ENCODE measurements at regions not wholly inside any gene's neighbourhood (a gene's known extent, or its start where the extent isn't known, plus 50 kb on each side); places are given as distances from the start of the nearest gene placed in this dataset.
A peak's percentile ranks its signal among the peaks of the same experiment; 100 is the strongest.

- no peaks in the 10 kb centered on the region for H3K27me3 ChIP-seq (replicated peaks; ENCODE audit: insufficient read depth)
- peak; percentile 53 for DNase-seq (ENCODE audit: low spot score)
- WGBS = 35% methylated on average over 7 of the region's 7 CpGs
These were observed 83.5 kb upstream of the SPTLC3 start for GRCh38 chr20:12925210-12925755.

DNA sequence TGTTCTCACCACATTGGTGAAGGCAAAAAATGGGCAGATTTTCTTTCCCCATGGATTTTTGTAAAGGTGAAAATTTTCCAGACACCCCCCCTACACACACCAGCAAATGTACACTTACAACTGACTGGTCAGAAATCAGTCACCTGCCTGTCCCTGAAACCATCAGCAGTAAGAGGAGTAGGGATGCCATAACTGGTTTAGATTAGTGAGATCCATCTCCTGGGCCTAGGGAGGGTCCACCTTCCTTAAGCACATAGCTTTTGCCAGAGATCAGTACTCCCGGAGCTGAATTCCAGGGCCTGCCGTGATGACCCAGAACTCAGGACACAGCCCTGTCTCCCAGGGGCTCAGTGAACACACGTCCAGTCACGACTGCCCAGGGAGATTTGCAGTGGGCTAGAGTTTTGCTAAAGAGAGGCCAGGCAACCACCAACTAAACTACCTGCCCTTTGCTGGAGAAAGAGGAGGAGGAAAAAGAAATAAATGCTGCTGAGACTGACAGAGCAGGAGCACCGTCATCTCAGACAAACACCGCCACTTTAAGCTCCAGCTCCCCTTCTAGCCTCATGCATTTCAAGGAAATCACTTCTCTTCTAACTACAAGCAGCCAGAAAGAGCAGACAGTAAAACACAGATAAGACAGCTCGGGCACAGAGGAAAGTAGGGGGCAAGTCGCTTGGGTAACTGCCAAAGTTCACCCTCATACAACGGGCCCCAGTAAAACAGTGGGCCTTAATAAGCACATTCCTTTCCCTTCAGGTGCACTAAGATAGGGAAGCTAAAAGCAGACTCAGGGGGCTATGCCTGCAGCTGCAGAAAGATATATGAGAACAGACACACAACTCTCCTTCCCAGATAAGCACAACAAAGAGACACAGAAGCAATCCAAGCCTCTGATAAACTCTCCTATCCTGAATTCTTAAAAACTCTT is 82.6 kb upstream of the SPTLC3 start:
- peaks cover 8% of the 10 kb centered on the region for H3K4me1 ChIP-seq (replicated peaks)
- H3K27ac ChIP-seq = peak overlapping the region in 1 of 2 donors; percentile 3
- TF ChIP-seq POLR2A (IDR thresholded peaks at IDR 0.05) (no peak), POLR2AphosphoS5 (IDR thresholded peaks at IDR 0.05) (no peak)
- TF ChIP-seq, protein P1, sequence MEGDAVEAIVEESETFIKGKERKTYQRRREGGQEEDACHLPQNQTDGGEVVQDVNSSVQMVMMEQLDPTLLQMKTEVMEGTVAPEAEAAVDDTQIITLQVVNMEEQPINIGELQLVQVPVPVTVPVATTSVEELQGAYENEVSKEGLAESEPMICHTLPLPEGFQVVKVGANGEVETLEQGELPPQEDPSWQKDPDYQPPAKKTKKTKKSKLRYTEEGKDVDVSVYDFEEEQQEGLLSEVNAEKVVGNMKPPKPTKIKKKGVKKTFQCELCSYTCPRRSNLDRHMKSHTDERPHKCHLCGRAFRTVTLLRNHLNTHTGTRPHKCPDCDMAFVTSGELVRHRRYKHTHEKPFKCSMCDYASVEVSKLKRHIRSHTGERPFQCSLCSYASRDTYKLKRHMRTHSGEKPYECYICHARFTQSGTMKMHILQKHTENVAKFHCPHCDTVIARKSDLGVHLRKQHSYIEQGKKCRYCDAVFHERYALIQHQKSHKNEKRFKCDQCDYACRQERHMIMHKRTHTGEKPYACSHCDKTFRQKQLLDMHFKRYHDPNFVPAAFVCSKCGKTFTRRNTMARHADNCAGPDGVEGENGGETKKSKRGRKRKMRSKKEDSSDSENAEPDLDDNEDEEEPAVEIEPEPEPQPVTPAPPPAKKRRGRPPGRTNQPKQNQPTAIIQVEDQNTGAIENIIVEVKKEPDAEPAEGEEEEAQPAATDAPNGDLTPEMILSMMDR (IDR thresholded peaks at IDR 0.05) = no peak
- no peaks in the 10 kb centered on the region for H3K27me3 ChIP-seq (replicated peaks; ENCODE audit: insufficient read depth)
- intact Hi-C loops (cut with DNase I) = loop anchor here (5.0 kb wide), 1 partner anchor 181 kb away; no protein-coding TSS in a partner anchor
- no peaks in the 10 kb centered on the region for H3K9me3 ChIP-seq
- 52% methylated on average over 9 of the region's 9 CpGs for WGBS
- no peak overlapping the region for H3K4me3 ChIP-seq
- no peaks in the 10 kb centered on the region for H3K36me3 ChIP-seq
- DNase-seq (ENCODE audit: low spot score) = no peak

More at GRCh38 chr20:12925210-12925755, 83.5 kb upstream of the SPTLC3 start:
- intact Hi-C loops (cut with DNase I) = loop anchor here (5.0 kb wide), 1 partner anchor 182 kb away; no protein-coding TSS in a partner anchor
- H3K4me3 ChIP-seq = no peak overlapping the region
- H3K27ac ChIP-seq = no peak overlapping the region
- TF ChIP-seq, protein P1 (IDR thresholded peaks at IDR 0.05) = peak; percentile 45 to 92 (median 86)
- TF ChIP-seq POLR2AphosphoS5 (IDR thresholded peaks at IDR 0.05) (peak; percentile 66), POLR2A (IDR thresholded peaks at IDR 0.05) (no peak)
- H3K9me3 ChIP-seq = no peaks in the 10 kb centered on the region
- peaks cover 8% of the 10 kb centered on the region for H3K4me1 ChIP-seq (replicated peaks)
- H3K36me3 ChIP-seq = no peaks in the 10 kb centered on the region

DNA sequence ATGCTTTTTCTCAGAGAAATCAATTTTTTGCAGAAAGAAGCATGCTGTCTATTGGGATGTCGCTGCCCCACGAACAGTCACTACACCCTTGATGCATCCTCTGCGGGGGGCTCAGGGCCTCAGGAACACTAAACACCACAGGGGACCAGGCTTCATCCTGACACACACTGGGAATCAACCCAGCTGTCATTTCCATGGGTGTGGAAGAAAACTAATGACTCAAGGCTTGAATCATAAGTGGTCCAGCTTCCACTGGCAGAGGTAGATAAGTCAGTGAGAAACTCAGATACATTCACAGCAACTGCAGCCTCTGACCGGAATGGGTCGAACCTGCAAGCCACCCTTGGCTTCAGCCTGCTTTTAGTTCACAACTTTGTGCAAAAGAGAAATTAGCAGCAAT is 81.3 kb upstream of the SPTLC3 start:
- no peak overlapping the region for H3K27ac ChIP-seq
- TF ChIP-seq, protein P1 (IDR thresholded peaks at IDR 0.05) = no peak
- TF ChIP-seq POLR2AphosphoS5 (IDR thresholded peaks at IDR 0.05) = no peak
- TF ChIP-seq POLR2A (IDR thresholded peaks at IDR 0.05) = no peak
- H3K4me3 ChIP-seq = no peak overlapping the region
- intact Hi-C loops (cut with DNase I) = loop anchor here (5.0 kb wide), 1 partner anchor 180 kb away; no protein-coding TSS in a partner anchor
- DNase-seq (ENCODE audit: low spot score) = no peak
- peaks cover 8% of the 10 kb centered on the region for H3K4me1 ChIP-seq (replicated peaks)
- H3K36me3 ChIP-seq = no peaks in the 10 kb centered on the region
- H3K9me3 ChIP-seq = no peaks in the 10 kb centered on the region
- H3K27me3 ChIP-seq (replicated peaks; ENCODE audit: insufficient read depth) = no peaks in the 10 kb centered on the region
- 95% methylated on average over 5 of the region's 5 CpGs for WGBS

GRCh38 chr20:12928358-12928754 is 80.4 kb upstream of the SPTLC3 start:
- Histone ChIP-seq H3K4me3 (no peak overlapping the region), H3K27me3 (replicated peaks; ENCODE audit: insufficient read depth) (no peaks in the 10 kb centered on the region), H3K9me3 (no peaks in the 10 kb centered on the region), H3K27ac (no peak overlapping the region), H3K4me1 (replicated peaks) (peaks cover 8% of the 10 kb centered on the region), H3K36me3 (no peaks in the 10 kb centered on the region)
- no peak for TF ChIP-seq POLR2AphosphoS5 (IDR thresholded peaks at IDR 0.05)
- TF ChIP-seq, protein P1 (IDR thresholded peaks at IDR 0.05) = no peak
- WGBS = 78% methylated on average over 1 of the region's 1 CpG
- intact Hi-C loops (cut with DNase I) = loop anchor here (5.0 kb wide), 1 partner anchor 179 kb away; no protein-coding TSS in a partner anchor
- DNase-seq (ENCODE audit: low spot score) = no peak
